NCI-H1105 treated with DMSO at 0.1 percent for 48 hours (cell line): ENCODE measurements at regions not wholly inside any gene's neighbourhood (a gene's known extent, or its start where the extent isn't known, plus 50 kb on each side); places are given as distances from the start of the nearest gene placed in this dataset.

ENCODE experiments used
- DNase-seq: peaks from one replicate; lab custom pipeline; 2025; lab: John Stamatoyannopoulos, UW

GRCh38 chr5:96283589-96283988 is 149.5 kb downstream of the PCSK1 start:
- DNase-seq = no peak

DNA sequence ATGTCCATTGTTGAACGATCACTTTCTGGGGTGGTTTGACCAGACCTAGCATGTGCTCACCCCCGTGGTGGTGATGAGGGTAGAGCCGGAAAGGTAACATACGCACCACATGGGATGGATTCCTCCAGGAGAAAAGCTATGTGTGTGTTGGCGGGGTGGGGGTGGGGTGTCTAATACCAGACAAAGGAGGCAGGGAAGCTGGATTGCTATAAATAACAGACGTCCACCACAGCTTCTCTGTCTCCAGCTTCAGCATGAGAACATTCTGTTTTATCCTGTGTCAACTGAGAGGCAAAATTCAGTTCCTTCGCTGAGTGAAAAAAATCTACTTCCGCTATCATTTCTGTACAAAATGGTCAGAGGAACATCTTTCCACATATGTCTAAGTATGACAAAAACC is 151.0 kb downstream of the PCSK1 start:
- no peak for DNase-seq

DNA sequence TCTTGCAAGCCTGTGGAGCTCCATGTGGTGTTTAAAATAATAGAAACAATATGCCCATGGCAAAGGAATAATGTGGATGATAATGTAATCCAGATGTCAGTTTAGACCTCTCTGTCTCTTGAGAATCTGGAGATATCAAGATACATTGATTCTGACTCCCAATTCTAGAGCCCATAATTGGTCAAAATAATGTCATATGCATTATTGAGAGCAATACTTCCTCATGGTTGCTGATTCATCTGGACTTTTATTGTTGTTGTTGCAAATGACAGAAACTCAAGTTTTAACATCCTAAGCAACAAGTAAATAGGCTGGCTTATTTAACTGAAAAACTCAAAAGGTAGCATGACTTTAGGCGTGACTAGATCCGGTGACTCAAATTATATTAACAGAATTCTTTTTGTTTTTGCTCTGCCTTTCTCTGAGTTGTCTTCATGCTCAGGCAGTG is 152.1 kb downstream of the PCSK1 start:
- DNase-seq = no peak

DNA sequence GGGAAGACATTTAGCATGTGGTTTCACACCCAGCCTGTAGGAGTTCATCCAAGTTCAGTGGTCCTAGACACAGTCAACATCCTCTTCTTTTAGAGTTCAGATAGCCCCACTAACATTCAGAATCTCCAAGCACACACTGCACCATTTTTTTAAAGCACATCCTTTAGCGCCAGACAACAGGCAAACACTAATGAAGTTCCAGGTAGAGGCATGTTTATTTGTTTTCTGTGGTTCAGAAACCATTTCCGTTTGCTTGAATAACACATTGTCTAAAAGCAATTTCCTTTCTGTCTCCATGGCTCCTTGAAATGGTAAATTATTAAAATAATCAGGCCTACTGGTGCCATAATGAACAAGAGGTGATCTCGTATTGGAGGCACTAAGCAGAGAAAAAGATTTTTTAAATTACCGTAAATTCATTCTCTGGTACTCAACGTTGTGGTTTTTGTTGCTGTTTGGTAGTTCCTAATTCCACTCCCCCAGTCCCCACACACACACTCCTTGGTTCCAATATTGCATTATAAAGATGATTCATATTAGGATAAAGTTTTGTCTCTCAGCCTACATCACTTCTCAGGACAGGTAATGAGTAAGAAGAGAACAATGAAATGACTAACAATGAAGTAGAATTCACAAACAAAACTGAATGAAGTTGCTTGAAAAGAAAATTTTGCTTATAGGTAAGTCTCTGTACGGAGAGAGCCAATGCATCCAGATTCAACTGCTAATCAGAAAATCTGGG is 153.1 kb downstream of the PCSK1 start:
- DNase-seq = no peak

- no peak for DNase-seq
Measured at GRCh38 chr5:96278981-96279380, 154.1 kb downstream of the PCSK1 start.

GRCh38 chr5:96275051-96275450 is 158.0 kb downstream of the PCSK1 start:
- no peak for DNase-seq

DNA sequence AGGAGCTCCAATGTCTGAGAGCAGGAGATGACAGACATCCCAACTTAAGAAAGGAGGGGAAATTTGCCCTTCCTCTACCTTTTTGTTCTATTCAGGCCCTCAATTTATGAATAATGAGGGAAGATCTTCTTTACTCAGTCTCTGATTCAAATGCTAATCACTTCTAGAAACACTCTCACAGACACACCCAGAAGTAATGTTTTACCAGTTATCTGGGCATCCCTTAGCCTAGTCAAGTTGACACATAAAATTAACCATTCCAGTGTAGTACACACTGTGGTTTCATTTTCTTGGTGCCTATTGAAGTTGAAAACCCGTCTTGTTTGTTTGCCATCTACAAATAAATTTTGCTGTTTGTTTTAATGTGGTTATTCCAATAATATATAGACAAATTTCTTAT is 167.6 kb downstream of the PCSK1 start:
- no peak for DNase-seq

DNA sequence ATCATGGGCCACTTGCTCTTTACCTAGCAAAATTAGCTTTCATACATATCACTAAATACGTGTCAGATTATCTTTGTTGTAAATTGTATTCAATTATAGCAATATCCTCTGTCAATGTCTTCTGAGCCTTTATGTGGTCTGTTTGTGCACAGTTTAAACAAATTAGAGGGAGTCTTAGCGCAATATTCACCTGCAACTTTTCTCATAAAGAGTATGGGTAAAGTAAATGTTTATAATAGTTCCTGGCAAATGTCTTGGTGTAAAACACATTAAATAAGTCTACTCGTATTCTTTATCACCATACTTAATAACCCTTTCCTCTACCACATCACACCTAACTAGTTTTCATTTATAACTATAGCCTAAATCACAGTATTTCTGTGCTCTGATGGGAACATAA is 169.0 kb downstream of the PCSK1 start:
- no peak for DNase-seq

DNA sequence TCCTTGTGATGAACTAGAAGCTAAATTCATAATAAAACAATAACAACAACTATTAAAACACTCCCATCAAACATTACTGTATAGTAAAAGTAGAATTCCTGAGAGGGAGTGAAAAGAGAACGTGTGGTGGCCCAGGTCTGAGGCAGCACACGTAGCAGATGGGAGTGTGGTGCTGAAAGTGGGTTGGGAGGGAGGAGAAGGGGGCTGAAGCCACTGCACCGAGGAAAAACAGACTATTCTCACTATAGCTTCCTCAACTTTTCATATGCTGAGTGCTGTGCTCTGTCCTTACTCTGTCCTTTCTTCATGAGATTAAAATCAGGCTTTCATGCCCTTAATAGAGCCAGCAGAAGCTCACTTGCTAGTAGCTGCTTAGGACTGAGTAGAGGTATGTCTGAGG is 170.9 kb downstream of the PCSK1 start:
- no peak for DNase-seq

GRCh38 chr5:96260009-96260408 is 173.0 kb downstream of the PCSK1 start:
- no peak for DNase-seq

- DNase-seq = no peak
Measured at GRCh38 chr5:96259151-96259772, 173.8 kb downstream of the PCSK1 start.

- no peak for DNase-seq
Measured at GRCh38 chr5:96258692-96259091, 174.4 kb downstream of the PCSK1 start.

- no peak for DNase-seq
Measured at GRCh38 chr5:96257904-96258303, 175.1 kb downstream of the PCSK1 start.

- DNase-seq = no peak
Measured at GRCh38 chr5:96256795-96257470, 176.1 kb downstream of the PCSK1 start.

GRCh38 chr5:96254980-96255691 is 177.9 kb downstream of the PCSK1 start:
- no peak for DNase-seq

DNA sequence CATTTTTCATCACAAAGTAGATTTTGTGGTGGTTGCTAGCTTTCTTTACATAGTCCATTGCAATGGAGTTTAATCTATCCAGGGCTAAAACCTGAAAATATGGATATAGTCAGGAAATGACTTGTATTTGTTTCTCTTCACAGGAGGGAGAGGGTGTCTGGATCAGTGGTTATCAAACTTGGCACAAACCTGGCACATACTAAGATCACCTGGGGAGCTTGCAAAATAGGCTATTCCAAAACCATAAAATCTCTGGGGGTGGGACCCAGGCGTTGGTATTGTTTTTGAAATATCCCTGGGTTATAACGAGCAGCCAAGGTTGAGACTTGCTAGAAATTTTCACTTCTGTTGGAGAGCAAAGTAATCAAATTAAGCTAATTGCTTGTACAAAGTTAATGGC is 179.9 kb downstream of the PCSK1 start:
- DNase-seq = peak; percentile 22

- DNase-seq = no peak
Measured at GRCh38 chr5:96252596-96252995, 180.5 kb downstream of the PCSK1 start.

GRCh38 chr5:96250782-96251181 is 182.3 kb downstream of the PCSK1 start:
- DNase-seq = no peak

DNA sequence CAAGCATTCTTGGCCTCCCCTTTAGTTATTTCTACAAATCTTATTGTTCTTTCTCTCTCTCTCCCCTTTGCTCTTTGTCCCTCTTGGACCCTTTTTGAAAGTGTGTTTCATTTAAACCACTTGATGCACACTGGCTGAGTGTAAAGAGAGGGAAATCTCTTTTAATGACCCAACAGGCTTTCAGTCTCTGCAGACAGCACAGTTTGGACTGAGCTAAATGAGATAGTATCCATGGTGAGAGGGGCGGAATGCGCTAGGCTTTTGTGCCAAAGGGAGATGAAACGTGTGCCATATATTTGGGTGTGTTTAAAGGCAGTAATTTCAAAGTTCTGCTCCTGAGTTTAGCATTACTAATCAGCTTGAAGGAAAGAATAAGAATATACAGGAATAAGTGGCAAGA is 184.9 kb downstream of the PCSK1 start:
- no peak for DNase-seq

DNA sequence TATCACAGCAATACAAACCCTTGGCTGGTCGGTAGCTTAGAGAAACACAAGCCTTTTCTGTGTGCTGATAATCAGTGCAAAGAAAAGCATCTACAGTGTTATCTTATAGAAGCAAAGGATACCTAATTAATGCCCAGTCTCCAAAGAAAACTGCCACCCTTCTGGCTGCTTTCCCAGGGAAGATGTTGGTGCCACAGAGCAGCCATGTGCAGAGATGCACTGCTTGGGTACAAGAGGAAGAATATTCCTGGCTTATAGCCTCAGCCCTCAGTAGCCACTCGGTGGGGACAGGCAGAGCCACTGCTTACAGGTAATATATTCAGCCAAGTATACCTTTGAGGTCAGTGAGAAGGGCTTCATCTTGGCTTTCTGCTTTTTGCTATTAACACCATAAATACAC is 185.3 kb downstream of the PCSK1 start:
- no peak for DNase-seq

DNA sequence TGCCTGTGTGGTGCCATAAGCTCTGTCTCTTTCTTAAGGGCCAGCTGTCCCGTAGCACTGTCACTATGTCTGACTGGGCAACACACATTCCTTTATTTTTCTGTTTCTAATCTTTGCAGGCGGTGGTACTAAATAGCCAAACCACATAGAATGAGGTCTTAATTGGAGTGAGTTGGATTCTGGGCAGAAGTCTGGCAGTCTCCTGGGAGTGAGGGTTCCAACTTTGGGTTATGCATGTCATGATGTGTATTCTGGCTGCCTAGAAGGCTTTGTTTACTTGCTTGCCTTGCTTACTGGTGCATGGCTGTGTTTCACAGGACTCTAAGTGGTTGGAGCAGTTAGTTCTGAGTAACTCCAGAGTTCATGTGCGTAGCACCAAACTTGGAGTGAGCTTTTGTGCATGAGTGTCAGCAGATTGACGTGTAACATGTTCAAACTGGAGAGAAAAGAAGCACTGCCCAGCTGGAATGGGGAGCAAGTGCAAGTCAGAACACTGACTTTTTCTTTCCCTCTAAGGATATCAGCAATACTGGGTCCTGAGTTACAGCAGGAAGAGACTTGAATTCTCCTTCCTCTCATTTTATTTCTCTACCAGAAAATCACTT is 185.8 kb downstream of the PCSK1 start:
- no peak for DNase-seq
